ENCODE measurements at regions not wholly inside any gene's neighbourhood (a gene's known extent, or its start where the extent isn't known, plus 50 kb on each side); places are given as distances from the start of the nearest gene placed in this dataset.

- 92 to 98% methylated on average over 1 of the region's 1 CpG for WGBS, 2 donors
- Histone ChIP-seq H3K36me3 (ENCODE audit: control insufficient read depth in 4 of 4, insufficient read depth in 4 of 4, low read length in 4 of 4) (no peaks in the 10 kb centered on the region), H3K9me3 (ENCODE audit: control insufficient read depth in 4 of 4, insufficient read depth in 3 of 4, low read length in 3 of 4) (no peaks in the 10 kb centered on the region), H3K27me3 (ENCODE audit: control insufficient read depth in 3 of 3, insufficient read depth in 3 of 3, low read length in 2 of 3) (no peaks in the 10 kb centered on the region), H3K4me1 (ENCODE audit: control insufficient read depth in 5 of 5, insufficient read depth in 5 of 5, low read length in 5 of 5) (no peaks in the 10 kb centered on the region), H3K9ac (ENCODE audit: insufficient read depth in 1 of 2, low read length in 2 of 2) (no peak overlapping the region), H3K4me3 (no peak overlapping the region), H3K27ac (ENCODE audit: low read depth in 1 of 2, low read length in 1 of 2) (no peak overlapping the region)
- ATAC-seq (ENCODE audit: insufficient read depth, low FRiP score): no peak
- no peak for DNase-seq
- no peak for TF ChIP-seq CTCF (IDR thresholded peaks at IDR 0.05; ENCODE audit: control extremely low read depth, extremely low read depth)
Observed at GRCh38 chr4:177562859-177563258, 120.6 kb upstream of the AGA start.

- ATAC-seq (ENCODE audit: insufficient read depth, low FRiP score): no peak
- 72 to 73% methylated on average over 5 of the region's 5 CpGs for WGBS, 2 donors
- no peak for TF ChIP-seq CTCF (IDR thresholded peaks at IDR 0.05; ENCODE audit: control extremely low read depth, extremely low read depth)
- Histone ChIP-seq H3K4me1 (ENCODE audit: control insufficient read depth in 5 of 5, insufficient read depth in 5 of 5, low read length in 5 of 5) (peaks cover 0 to 5% (median 0%) of the 10 kb centered on the region in 5 donors), H3K27me3 (ENCODE audit: control insufficient read depth in 3 of 3, insufficient read depth in 3 of 3, low read length in 2 of 3) (no peaks in the 10 kb centered on the region), H3K9me3 (ENCODE audit: control insufficient read depth in 4 of 4, insufficient read depth in 3 of 4, low read length in 3 of 4) (no peaks in the 10 kb centered on the region), H3K36me3 (ENCODE audit: control insufficient read depth in 4 of 4, insufficient read depth in 4 of 4, low read length in 4 of 4) (no peaks in the 10 kb centered on the region), H3K9ac (ENCODE audit: insufficient read depth in 1 of 2, low read length in 2 of 2) (no peak overlapping the region), H3K27ac (ENCODE audit: low read depth in 1 of 2, low read length in 1 of 2) (no peak overlapping the region), H3K4me3 (no peak overlapping the region)
- DNase-seq: no peak
Observed at GRCh38 chr4:177566691-177567090, 124.5 kb upstream of the AGA start.

GRCh38 chr4:177568931-177569330 is 126.7 kb upstream of the AGA start:
- no peak for TF ChIP-seq CTCF (IDR thresholded peaks at IDR 0.05; ENCODE audit: control extremely low read depth, extremely low read depth)
- peak in 1 of 3 donors; percentile 6 for DNase-seq
- WGBS, 2 donors: 94 to 97% methylated on average over 3 of the region's 3 CpGs
- ATAC-seq (ENCODE audit: insufficient read depth, low FRiP score): no peak
- H3K27me3 ChIP-seq (ENCODE audit: control insufficient read depth in 3 of 3, insufficient read depth in 3 of 3, low read length in 2 of 3): no peaks in the 10 kb centered on the region
- H3K9me3 ChIP-seq (ENCODE audit: control insufficient read depth in 4 of 4, insufficient read depth in 3 of 4, low read length in 3 of 4): no peaks in the 10 kb centered on the region
- no peak overlapping the region for H3K4me3 ChIP-seq
- H3K9ac ChIP-seq (ENCODE audit: insufficient read depth in 1 of 2, low read length in 2 of 2): no peak overlapping the region
- H3K27ac ChIP-seq (ENCODE audit: low read depth in 1 of 2, low read length in 1 of 2): no peak overlapping the region
- H3K36me3 ChIP-seq (ENCODE audit: control insufficient read depth in 4 of 4, insufficient read depth in 4 of 4, low read length in 4 of 4): no peaks in the 10 kb centered on the region
- peaks cover 0 to 5% (median 0%) of the 10 kb centered on the region in 5 donors for H3K4me1 ChIP-seq (ENCODE audit: control insufficient read depth in 5 of 5, insufficient read depth in 5 of 5, low read length in 5 of 5)

GRCh38 chr4:177569434-177569833 is 127.2 kb upstream of the AGA start:
- Histone ChIP-seq H3K27ac (ENCODE audit: low read depth in 1 of 2, low read length in 1 of 2) (no peak overlapping the region), H3K4me1 (ENCODE audit: control insufficient read depth in 5 of 5, insufficient read depth in 5 of 5, low read length in 5 of 5) (peaks cover 0 to 5% (median 0%) of the 10 kb centered on the region in 5 donors), H3K36me3 (ENCODE audit: control insufficient read depth in 4 of 4, insufficient read depth in 4 of 4, low read length in 4 of 4) (no peaks in the 10 kb centered on the region), H3K9ac (ENCODE audit: insufficient read depth in 1 of 2, low read length in 2 of 2) (no peak overlapping the region), H3K9me3 (ENCODE audit: control insufficient read depth in 4 of 4, insufficient read depth in 3 of 4, low read length in 3 of 4) (no peaks in the 10 kb centered on the region), H3K27me3 (ENCODE audit: control insufficient read depth in 3 of 3, insufficient read depth in 3 of 3, low read length in 2 of 3) (no peaks in the 10 kb centered on the region), H3K4me3 (no peak overlapping the region)
- 44 to 80% methylated on average over 1 of the region's 1 CpG for WGBS, 2 donors
- peak in 2 of 3 donors; percentile 66 to 84 for DNase-seq
- no peak for TF ChIP-seq CTCF (IDR thresholded peaks at IDR 0.05; ENCODE audit: control extremely low read depth, extremely low read depth)
- ATAC-seq (ENCODE audit: insufficient read depth, low FRiP score): no peak
